SK-N-MC (cell line): ENCODE measurements at regions not wholly inside any gene's neighbourhood (a gene's known extent, or its start where the extent isn't known, plus 50 kb on each side); places are given as distances from the start of the nearest gene placed in this dataset.

ENCODE experiments used
- DNase-seq: peaks from one replicate; pipeline ENCODE4 v3.0.0-alpha.2; 2011; ENCODE audit warnings: low read depth, low spot score
- H3K27ac ChIP-seq: fragments of 200-600 bp; sonication (generic); 2 replicates; pipeline ENCODE4 v1.5.1; 2016; ENCODE audit warnings: mixed run types
- H3K36me3 ChIP-seq: fragments of 200-600 bp; sonication (generic); 2 replicates; pipeline ENCODE4 v1.6.1; 2017; ENCODE audit warnings: antibody characterized with exemption, low read length, mixed read lengths; ENCODE audit not compliant: insufficient read depth
- H3K4me3 ChIP-seq: fragments of 200-600 bp; sonication (generic); 2 replicates; pipeline ENCODE4 v1.5.1; 2016
- H3K9ac ChIP-seq: fragments of 200-600 bp; sonication (generic); 2 replicates; pipeline ENCODE4 v1.8.0; 2017; ENCODE audit warnings: mixed run types, mixed read lengths; ENCODE audit not compliant: insufficient read length
- H3K9me3 ChIP-seq: fragments of 200-600 bp; sonication (generic); 2 replicates; pipeline ENCODE4 v1.6.1; 2017; ENCODE audit warnings: low read depth, mild to moderate bottlenecking, antibody characterized with exemption, low read length, moderate library complexity, mixed read lengths
- EZH2 ChIP-seq: fragments of 200-600 bp; sonication (generic); IDR thresholded peaks from one replicate; pipeline ENCODE4 v1.6.1; 2017; ENCODE audit warnings: antibody characterized with exemption
- FOXP2 ChIP-seq: optimal IDR thresholded peaks from 2 replicates; pipeline ENCODE3; 2011; ENCODE audit warnings: mild to moderate bottlenecking, moderate library complexity; ENCODE audit not compliant: insufficient read depth; ENCODE audit errors: extremely low read length, control extremely low read depth
- POLR2AphosphoS5 ChIP-seq: IDR thresholded peaks from 2 replicates; pipeline ENCODE4 v1.6.1; 2012; ENCODE audit warnings: mild to moderate bottlenecking, low read depth, low read length, borderline replicate concordance

DNA sequence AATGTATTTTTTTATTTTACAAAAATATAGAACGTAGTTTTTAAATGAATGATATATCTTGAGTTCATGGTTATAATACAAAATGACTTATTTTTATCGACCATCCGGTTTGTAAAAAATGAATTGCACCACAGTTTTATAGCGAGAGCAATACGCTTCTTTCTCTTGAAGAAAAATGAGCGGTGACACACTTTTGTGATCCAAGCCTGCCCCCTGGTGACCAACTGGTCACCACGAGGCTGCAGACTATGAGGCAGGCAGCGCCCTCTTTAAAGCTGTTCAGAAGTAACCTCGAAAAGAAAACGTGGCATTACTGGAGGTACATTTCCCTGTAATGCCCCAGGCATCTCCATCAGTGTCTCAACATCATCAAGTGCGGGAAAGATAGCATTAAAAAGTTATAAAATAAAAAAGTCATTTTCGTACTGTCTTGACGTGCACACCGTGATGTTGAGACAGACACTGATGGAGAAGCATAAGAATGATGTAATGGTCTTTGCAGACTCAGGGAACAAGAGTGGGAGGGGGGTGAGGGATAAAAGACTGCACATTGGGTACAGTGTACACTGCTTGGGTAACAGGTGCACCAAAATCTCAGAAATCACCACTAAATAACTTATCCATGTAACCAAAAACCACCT is 734.2 kb upstream of the ADAMTS5 start:
- TF ChIP-seq EZH2 (no peak), FOXP2 (no peak), POLR2AphosphoS5 (no peak)
- H3K36me3 ChIP-seq, result no peaks in the 10 kb centered on the region
- H3K9ac ChIP-seq, result no peak overlapping the region
- no peaks in the 10 kb centered on the region for H3K9me3 ChIP-seq
- no peak overlapping the region for H3K27ac ChIP-seq
- DNase-seq, result peak; percentile 53
- no peak overlapping the region for H3K4me3 ChIP-seq

DNA sequence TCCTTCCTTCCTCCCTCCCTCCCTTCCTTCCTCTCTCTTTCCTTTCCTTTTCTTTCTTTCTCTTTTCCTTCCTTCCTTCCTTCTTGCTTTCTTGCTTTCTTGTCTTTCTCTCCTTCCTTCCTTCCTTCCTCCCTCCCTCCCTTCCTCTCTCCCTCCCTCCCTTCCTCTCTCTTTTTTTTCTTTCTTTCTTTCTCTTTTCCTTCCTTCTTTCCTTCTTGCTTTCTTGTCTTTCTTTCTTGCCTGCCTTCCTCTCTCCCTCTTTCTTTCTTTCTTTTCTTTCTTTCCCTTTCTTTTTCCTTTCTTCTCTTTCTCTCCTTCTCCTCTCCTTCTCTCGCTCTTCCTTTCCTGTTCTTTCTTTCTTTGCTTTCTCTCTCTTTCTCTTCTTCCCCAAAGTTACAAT is 728.4 kb upstream of the ADAMTS5 start:
- TF ChIP-seq POLR2AphosphoS5 (no peak), FOXP2 (no peak), EZH2 (no peak)
- Histone ChIP-seq H3K9me3 (no peaks in the 10 kb centered on the region), H3K36me3 (no peaks in the 10 kb centered on the region), H3K9ac (no peak overlapping the region), H3K4me3 (no peak overlapping the region), H3K27ac (no peak overlapping the region)
- no peak for DNase-seq

DNA sequence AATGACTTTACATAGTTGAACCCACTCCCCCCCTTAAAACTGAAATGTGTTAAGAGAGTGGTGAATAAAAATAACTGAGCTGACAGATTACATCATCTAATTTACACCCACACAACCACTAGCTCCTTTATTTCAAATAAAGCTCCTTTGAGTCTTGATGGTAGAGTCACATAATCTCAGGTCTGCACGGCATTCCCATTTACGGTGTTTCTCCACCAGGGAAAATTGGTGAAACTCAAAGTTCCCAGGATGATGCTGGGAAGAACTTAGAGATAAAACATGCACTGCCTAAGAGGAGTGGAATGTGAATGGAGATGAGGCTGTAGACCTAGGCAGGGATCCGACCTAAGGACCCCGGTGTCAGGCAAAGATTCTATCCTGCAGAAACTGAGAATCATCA is 727.8 kb upstream of the ADAMTS5 start:
- no peak overlapping the region for H3K27ac ChIP-seq
- no peak overlapping the region for H3K4me3 ChIP-seq
- no peak for TF ChIP-seq POLR2AphosphoS5
- TF ChIP-seq EZH2, result no peak
- TF ChIP-seq FOXP2, result no peak
- no peaks in the 10 kb centered on the region for H3K36me3 ChIP-seq
- no peak for DNase-seq
- no peak overlapping the region for H3K9ac ChIP-seq
- H3K9me3 ChIP-seq, result no peaks in the 10 kb centered on the region

DNA sequence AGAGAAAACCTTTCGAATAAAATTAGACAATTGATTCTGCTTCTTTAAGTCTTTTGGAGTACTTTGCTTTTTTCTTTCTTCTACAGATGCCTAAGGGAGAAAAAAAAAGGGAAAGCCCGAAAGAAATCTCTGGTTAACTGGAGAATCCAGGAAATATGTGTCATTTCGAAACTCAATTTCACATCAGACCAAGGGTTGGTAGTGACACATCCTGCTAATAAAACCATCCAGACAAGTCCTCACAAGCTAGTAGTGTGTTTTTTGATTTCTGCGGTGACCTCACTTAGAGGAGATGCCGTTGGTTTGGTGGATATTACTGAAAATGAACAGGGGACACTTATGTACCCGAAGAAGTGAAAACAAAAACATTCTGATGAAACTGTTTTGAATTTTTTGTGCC is 726.5 kb upstream of the ADAMTS5 start:
- no peak overlapping the region for H3K27ac ChIP-seq
- H3K4me3 ChIP-seq, result no peak overlapping the region
- TF ChIP-seq POLR2AphosphoS5 (no peak), EZH2 (no peak), FOXP2 (no peak)
- no peak overlapping the region for H3K9ac ChIP-seq
- peaks cover 3% of the 10 kb centered on the region; the same call in 1 of the 2 replicates for H3K9me3 ChIP-seq
- DNase-seq, result no peak
- H3K36me3 ChIP-seq, result no peaks in the 10 kb centered on the region

DNA sequence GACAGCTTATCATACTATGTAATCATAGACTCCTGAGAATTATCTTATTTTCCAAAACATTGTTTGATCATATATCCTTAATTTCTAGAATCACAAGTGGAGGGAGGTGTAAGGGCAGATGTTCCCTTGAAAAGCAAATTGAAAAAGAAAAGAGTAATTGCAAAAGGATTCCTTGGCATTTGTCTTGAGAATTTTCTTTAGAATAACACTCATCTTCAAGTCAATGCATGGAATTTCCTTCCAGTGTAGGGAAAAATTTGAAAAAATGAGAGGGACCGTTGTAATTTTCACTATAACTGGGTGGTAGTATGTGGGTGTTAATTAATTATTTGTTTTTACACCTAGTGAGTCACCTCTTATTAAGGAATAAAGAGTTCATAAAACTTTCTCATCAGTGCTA is 724.6 kb upstream of the ADAMTS5 start:
- no peak overlapping the region for H3K27ac ChIP-seq
- no peak overlapping the region for H3K9ac ChIP-seq
- TF ChIP-seq EZH2 (no peak), POLR2AphosphoS5 (no peak), FOXP2 (no peak)
- H3K9me3 ChIP-seq, result peaks cover 4% of the 10 kb centered on the region; the same call in 1 of the 2 replicates
- no peak overlapping the region for H3K4me3 ChIP-seq
- H3K36me3 ChIP-seq, result no peaks in the 10 kb centered on the region
- DNase-seq, result no peak

DNA sequence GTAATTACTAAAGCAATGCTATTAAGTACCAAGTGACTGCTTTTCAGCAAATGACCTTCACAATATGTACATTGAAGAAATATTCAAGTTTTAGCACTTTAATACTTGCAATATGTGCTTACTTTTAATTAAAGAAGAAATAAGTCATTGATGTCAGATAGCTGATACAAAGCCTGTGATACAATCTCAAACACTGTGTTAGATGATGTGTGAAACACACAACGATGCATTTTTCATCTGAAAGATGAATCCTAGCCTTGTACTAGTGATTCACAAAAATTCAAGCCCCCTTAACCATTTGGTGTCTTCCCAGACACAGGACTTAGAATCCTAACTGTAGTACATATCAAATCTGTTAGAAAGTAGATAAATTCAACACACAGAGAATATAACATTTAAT is 724.1 kb upstream of the ADAMTS5 start:
- H3K27ac ChIP-seq, result no peak overlapping the region
- H3K36me3 ChIP-seq, result no peaks in the 10 kb centered on the region
- TF ChIP-seq EZH2, result no peak
- TF ChIP-seq POLR2AphosphoS5, result no peak
- no peak for TF ChIP-seq FOXP2
- peaks cover 4% of the 10 kb centered on the region; the same call in 1 of the 2 replicates for H3K9me3 ChIP-seq
- no peak for DNase-seq
- H3K4me3 ChIP-seq, result no peak overlapping the region
- H3K9ac ChIP-seq, result no peak overlapping the region

DNA sequence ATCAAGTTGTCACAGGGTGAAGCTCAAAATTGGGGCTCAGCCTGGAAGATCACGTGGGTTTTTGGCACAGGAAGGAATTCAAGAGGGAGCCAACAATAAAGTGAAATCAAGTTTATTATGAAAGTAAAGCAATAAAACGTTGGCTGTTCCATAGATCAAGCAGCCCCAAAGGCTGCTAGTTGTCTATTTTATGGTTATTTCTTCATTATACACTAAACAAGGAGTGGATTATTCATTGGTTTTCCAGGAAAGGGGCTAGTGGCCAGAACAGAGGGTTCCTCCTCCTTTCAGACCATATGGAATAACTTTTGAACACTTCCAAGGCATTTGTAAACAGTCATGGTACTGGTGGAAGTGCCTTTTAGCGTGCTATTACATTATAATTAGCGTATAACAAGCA is 723.5 kb upstream of the ADAMTS5 start:
- TF ChIP-seq FOXP2 (no peak), EZH2 (no peak), POLR2AphosphoS5 (no peak)
- Histone ChIP-seq H3K27ac (no peak overlapping the region), H3K9me3 (peaks cover 4% of the 10 kb centered on the region; the same call in 1 of the 2 replicates)

DNA sequence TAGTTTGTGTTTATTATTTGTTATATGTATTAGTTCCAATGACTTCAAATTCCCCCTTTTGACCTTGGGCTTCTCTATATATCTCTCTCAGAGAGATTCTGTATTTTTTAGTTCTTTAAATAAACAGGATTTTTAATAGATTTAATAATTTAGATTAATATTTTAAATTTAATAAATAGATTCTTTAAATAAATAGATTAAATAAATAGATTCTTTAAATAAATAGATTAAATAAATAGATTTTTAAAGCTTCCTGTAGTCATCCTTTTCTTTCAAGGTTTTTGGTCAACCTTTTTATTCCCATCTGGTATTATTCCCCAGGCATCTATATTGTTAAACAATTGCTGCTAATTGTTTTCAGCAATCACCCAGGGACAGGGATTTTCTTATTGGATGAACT is 721.9 kb upstream of the ADAMTS5 start:
- no peak overlapping the region for H3K4me3 ChIP-seq
- H3K9ac ChIP-seq, result no peak overlapping the region
- H3K27ac ChIP-seq, result no peak overlapping the region
- H3K36me3 ChIP-seq, result no peaks in the 10 kb centered on the region
- H3K9me3 ChIP-seq, result peaks cover 4% of the 10 kb centered on the region; the same call in 1 of the 2 replicates
- DNase-seq, result no peak
- TF ChIP-seq EZH2, result no peak
- TF ChIP-seq FOXP2, result no peak
- TF ChIP-seq POLR2AphosphoS5, result no peak

More for the DNA sequence above, 723.5 kb upstream of the ADAMTS5 start:
- DNase-seq, result no peak
- Histone ChIP-seq H3K9ac (no peak overlapping the region), H3K36me3 (no peaks in the 10 kb centered on the region), H3K4me3 (no peak overlapping the region)

DNA sequence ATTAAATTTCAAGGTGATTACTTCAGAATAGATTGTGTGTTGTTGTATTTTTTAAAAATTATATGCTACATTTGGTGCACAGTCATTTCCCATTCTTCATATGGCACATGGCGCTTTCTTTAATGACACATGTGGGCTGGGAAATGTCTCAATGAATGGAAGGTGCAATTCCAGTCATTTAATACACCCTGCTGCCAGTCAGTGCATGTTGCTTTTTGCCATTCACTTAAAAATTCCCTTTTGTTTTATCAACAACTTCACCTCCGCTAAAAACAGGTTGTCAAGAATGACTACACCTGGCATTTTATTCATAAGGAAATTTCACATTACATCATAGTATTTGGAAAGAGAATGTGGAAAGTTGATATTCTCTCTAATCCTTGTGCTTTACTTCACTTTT is 716.4 kb upstream of the ADAMTS5 start:
- H3K27ac ChIP-seq, result no peak overlapping the region
- H3K9me3 ChIP-seq, result peaks cover under 1% of the 10 kb centered on the region; the same call in 1 of the 2 replicates
- no peak overlapping the region for H3K9ac ChIP-seq
- no peak for TF ChIP-seq EZH2
- no peak for TF ChIP-seq FOXP2
- no peak for TF ChIP-seq POLR2AphosphoS5
- no peaks in the 10 kb centered on the region for H3K36me3 ChIP-seq
- no peak overlapping the region for H3K4me3 ChIP-seq
- DNase-seq, result no peak
